GM18519 (cell line): ENCODE measurements at regions not wholly inside any gene's neighbourhood (a gene's known extent, or its start where the extent isn't known, plus 50 kb on each side); places are given as distances from the start of the nearest gene placed in this dataset.

Source experiments
- ATAC-seq: cut with Tn5 transposase; IDR thresholded peaks from one replicate; pipeline ENCODE4 v1.9.1; 2021; ENCODE audit warnings: mild to moderate bottlenecking, moderate library complexity; ENCODE audit not compliant: unreplicated experiment, low FRiP score

GRCh38 chr12:46908936-46909635 is 83.3 kb upstream of the SLC38A4 start:
- no peak for ATAC-seq

GRCh38 chr12:46910830-46911229 is 85.0 kb upstream of the SLC38A4 start:
- ATAC-seq: no peak

- ATAC-seq: no peak
These were observed 88.5 kb upstream of the SLC38A4 start for GRCh38 chr12:46914336-46914735.

- no peak for ATAC-seq
These were observed 89.3 kb upstream of the SLC38A4 start for GRCh38 chr12:46915082-46915481.

- ATAC-seq: no peak
These were observed 90.0 kb upstream of the SLC38A4 start for GRCh38 chr12:46915836-46916235.

- no peak for ATAC-seq
These were observed 91.1 kb upstream of the SLC38A4 start for GRCh38 chr12:46916796-46917419.

GRCh38 chr12:46917821-46918220 is 92.0 kb upstream of the SLC38A4 start:
- ATAC-seq: no peak

GRCh38 chr12:46918631-46919030 is 92.8 kb upstream of the SLC38A4 start:
- ATAC-seq: no peak

- no peak for ATAC-seq
These were observed 94.0 kb upstream of the SLC38A4 start for GRCh38 chr12:46919666-46920400.

GRCh38 chr12:46920499-46920898 is 94.7 kb upstream of the SLC38A4 start:
- ATAC-seq: no peak

GRCh38 chr12:46921048-46921763 is 95.4 kb upstream of the SLC38A4 start:
- no peak for ATAC-seq

- no peak for ATAC-seq
These were observed 96.0 kb upstream of the SLC38A4 start for GRCh38 chr12:46921764-46922133.

GRCh38 chr12:46926526-46926925 is 100.7 kb upstream of the SLC38A4 start:
- ATAC-seq: no peak

GRCh38 chr12:46930101-46930500 is 104.3 kb upstream of the SLC38A4 start:
- no peak for ATAC-seq

GRCh38 chr12:46933947-46934346 is 108.2 kb upstream of the SLC38A4 start:
- ATAC-seq: no peak

GRCh38 chr12:46934374-46935111 is 108.7 kb upstream of the SLC38A4 start:
- ATAC-seq: no peak

- ATAC-seq: no peak
These were observed 109.6 kb upstream of the SLC38A4 start for GRCh38 chr12:46935271-46935847.

GRCh38 chr12:46936042-46936441 is 110.2 kb upstream of the SLC38A4 start:
- no peak for ATAC-seq

- no peak for ATAC-seq
These were observed 112.4 kb upstream of the SLC38A4 start for GRCh38 chr12:46938071-46938678.

- no peak for ATAC-seq
These were observed 116.2 kb upstream of the SLC38A4 start for GRCh38 chr12:46941981-46942380.
